ENCODE measurements at regions not wholly inside any gene's neighbourhood (a gene's known extent, or its start where the extent isn't known, plus 50 kb on each side); places are given as distances from the start of the nearest gene placed in this dataset.
"Not testable (repeated sequence)": the region's sequence is repeated elsewhere in the genome, so short reads cannot be mapped to it uniquely, and the experiment has no call there.

DNA sequence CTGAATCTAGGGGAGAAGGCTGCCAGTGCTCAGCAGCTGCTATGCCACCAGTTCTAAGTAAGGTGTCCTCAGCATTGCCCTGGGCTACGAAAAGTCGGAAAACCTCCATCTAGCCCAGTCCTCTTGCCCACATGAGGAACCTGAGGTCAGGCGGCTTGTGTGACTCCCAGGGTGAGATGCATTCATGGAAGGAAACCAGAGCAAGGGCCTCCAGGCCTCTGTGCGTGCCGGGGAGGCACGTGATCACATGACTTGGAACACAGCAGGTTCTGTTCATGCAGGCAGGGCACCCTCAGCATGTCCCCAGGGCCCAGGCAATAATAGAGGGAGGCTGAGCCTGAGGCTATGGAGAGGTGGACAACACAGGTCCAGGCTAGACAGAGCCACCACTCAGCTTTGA, 312.5 kb upstream of the DUSP10 start:
- Histone ChIP-seq H3K27me3 (ENCODE audit: control insufficient read depth, low read length) (no peaks in the 10 kb centered on the region), H4K20me1 (ENCODE audit: control insufficient read depth, insufficient read depth, low read depth, low read length) (no peaks in the 10 kb centered on the region), H3K4me1 (ENCODE audit: control insufficient read depth, low read length) (no peaks in the 10 kb centered on the region), H3F3A (ENCODE audit: control insufficient read depth, insufficient read depth) (no peaks in the 10 kb centered on the region), H3K4me3 (ENCODE audit: low read length) (no peak overlapping the region), H3K9me3 (ENCODE audit: control insufficient read depth, insufficient read depth, low read length) (no peaks in the 10 kb centered on the region), H3K79me2 (ENCODE audit: control insufficient read depth, low read length) (no peaks in the 10 kb centered on the region), H3K4me2 (ENCODE audit: low read length) (no peak overlapping the region), H3K36me3 (ENCODE audit: control insufficient read depth, low read length) (no peaks in the 10 kb centered on the region), H3K9me2 (replicated peaks; ENCODE audit: control insufficient read depth, low read length) (no peaks in the 10 kb centered on the region), H3K27ac (ENCODE audit: low read depth, low read length) (no peak overlapping the region)
- TF ChIP-seq EZH2phosphoT487 (IDR thresholded peaks at IDR 0.05; ENCODE audit: borderline replicate concordance, low read length) = no peak
- TF ChIP-seq, protein P1, sequence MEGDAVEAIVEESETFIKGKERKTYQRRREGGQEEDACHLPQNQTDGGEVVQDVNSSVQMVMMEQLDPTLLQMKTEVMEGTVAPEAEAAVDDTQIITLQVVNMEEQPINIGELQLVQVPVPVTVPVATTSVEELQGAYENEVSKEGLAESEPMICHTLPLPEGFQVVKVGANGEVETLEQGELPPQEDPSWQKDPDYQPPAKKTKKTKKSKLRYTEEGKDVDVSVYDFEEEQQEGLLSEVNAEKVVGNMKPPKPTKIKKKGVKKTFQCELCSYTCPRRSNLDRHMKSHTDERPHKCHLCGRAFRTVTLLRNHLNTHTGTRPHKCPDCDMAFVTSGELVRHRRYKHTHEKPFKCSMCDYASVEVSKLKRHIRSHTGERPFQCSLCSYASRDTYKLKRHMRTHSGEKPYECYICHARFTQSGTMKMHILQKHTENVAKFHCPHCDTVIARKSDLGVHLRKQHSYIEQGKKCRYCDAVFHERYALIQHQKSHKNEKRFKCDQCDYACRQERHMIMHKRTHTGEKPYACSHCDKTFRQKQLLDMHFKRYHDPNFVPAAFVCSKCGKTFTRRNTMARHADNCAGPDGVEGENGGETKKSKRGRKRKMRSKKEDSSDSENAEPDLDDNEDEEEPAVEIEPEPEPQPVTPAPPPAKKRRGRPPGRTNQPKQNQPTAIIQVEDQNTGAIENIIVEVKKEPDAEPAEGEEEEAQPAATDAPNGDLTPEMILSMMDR (IDR thresholded peaks at IDR 0.05; ENCODE audit: low read depth, low read length, poor library complexity, severe bottlenecking) = no peak

DNA sequence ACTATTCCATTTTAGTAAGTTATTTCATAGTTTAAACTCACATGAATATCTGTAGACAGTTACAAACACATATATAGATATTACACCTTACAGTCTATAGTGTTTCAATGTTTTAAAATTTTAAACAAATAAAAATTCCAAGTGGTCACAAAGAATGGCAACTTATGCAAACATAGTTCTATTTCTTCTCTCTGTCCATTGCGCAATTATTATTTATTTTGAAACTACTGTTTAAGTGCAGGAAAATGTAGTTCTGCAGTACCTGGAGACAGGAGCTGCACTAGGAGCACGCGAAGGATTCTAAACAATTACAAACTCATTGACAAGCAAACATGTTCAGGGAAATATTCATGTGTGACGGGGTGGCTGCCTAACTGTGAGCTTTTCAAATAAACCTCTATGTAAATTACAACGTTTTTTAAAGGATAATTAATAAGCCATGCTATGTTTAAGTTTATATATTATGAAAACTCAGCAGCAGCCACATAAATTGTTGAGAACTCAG, 312.0 kb upstream of the DUSP10 start:
- Histone ChIP-seq H4K20me1 (ENCODE audit: control insufficient read depth, insufficient read depth, low read depth, low read length) (no peaks in the 10 kb centered on the region), H3K9me2 (replicated peaks; ENCODE audit: control insufficient read depth, low read length) (no peaks in the 10 kb centered on the region), H3K4me3 (ENCODE audit: low read length) (no peak overlapping the region), H3K4me2 (ENCODE audit: low read length) (no peak overlapping the region), H3K27me3 (ENCODE audit: control insufficient read depth, low read length) (no peaks in the 10 kb centered on the region), H3K79me2 (ENCODE audit: control insufficient read depth, low read length) (no peaks in the 10 kb centered on the region), H3K27ac (ENCODE audit: low read depth, low read length) (no peak overlapping the region), H3K9me3 (ENCODE audit: control insufficient read depth, insufficient read depth, low read length) (no peaks in the 10 kb centered on the region), H3F3A (ENCODE audit: control insufficient read depth, insufficient read depth) (no peaks in the 10 kb centered on the region), H3K4me1 (ENCODE audit: control insufficient read depth, low read length) (no peaks in the 10 kb centered on the region), H3K36me3 (ENCODE audit: control insufficient read depth, low read length) (no peaks in the 10 kb centered on the region)
- TF ChIP-seq, protein P1 (IDR thresholded peaks at IDR 0.05; ENCODE audit: low read depth, low read length, poor library complexity, severe bottlenecking) = no peak
- no peak for TF ChIP-seq EZH2phosphoT487 (IDR thresholded peaks at IDR 0.05; ENCODE audit: borderline replicate concordance, low read length)

DNA sequence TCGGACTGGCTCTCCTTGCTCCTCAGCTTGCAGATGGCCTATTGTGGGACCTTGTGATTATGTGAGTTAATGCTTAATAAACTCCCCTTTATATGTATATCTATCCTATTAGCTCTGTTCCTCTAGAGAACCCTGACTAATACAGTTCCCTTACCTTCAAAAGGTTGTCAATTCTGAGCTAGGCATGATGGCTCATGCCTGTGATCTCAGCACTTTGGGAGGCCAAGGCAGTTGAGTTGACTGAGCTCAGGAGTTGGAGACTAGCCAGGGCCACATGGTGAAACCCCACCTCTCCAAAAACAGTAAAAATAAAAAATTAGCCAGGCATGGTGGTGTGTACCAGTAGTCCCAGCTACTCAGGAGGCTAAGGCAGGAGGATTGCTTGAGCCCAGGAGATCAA, 309.4 kb upstream of the DUSP10 start:
- H3K4me2 ChIP-seq (ENCODE audit: low read length); H3K9me3 ChIP-seq (ENCODE audit: control insufficient read depth, insufficient read depth, low read length); H3K27me3 ChIP-seq (ENCODE audit: control insufficient read depth, low read length); H3K27ac ChIP-seq (ENCODE audit: low read depth, low read length); H3K79me2 ChIP-seq (ENCODE audit: control insufficient read depth, low read length); H3K9me2 ChIP-seq (replicated peaks; ENCODE audit: control insufficient read depth, low read length); H3F3A ChIP-seq (ENCODE audit: control insufficient read depth, insufficient read depth); H4K20me1 ChIP-seq (ENCODE audit: control insufficient read depth, insufficient read depth, low read depth, low read length); H3K4me3 ChIP-seq (ENCODE audit: low read length); H3K36me3 ChIP-seq (ENCODE audit: control insufficient read depth, low read length); H3K4me1 ChIP-seq (ENCODE audit: control insufficient read depth, low read length): not testable (repeated sequence)

DNA sequence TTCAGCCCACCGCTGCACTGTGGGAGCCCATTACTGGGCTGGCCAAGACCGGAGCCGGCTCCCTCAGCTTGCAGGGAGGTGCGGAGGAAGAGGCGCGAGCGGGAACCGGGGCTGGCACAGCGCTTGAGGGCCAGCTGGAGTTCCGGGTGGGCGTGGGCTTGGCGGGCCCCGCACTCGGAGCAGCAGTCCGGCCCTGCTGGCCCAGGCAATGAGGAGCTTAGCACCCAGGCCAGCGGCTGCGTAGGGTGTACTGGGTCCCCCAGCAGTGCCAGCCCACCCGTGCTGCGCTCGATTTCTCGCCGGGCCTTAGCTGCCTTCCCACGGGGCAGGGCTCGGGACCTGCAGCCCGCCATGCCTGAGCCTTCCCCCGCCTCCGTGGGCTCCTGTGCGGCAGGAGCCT, 307.8 kb upstream of the DUSP10 start:
- H3K9me2 ChIP-seq (replicated peaks; ENCODE audit: control insufficient read depth, low read length); H3K4me3 ChIP-seq (ENCODE audit: low read length); H3K79me2 ChIP-seq (ENCODE audit: control insufficient read depth, low read length); H3K36me3 ChIP-seq (ENCODE audit: control insufficient read depth, low read length); H3K4me1 ChIP-seq (ENCODE audit: control insufficient read depth, low read length); H4K20me1 ChIP-seq (ENCODE audit: control insufficient read depth, insufficient read depth, low read depth, low read length); H3K4me2 ChIP-seq (ENCODE audit: low read length); H3K27me3 ChIP-seq (ENCODE audit: control insufficient read depth, low read length); H3K9me3 ChIP-seq (ENCODE audit: control insufficient read depth, insufficient read depth, low read length); H3F3A ChIP-seq (ENCODE audit: control insufficient read depth, insufficient read depth); H3K27ac ChIP-seq (ENCODE audit: low read depth, low read length): not testable (repeated sequence)
